ENCODE measurements at regions not wholly inside any gene's neighbourhood (a gene's known extent, or its start where the extent isn't known, plus 50 kb on each side); places are given as distances from the start of the nearest gene placed in this dataset.

DNA sequence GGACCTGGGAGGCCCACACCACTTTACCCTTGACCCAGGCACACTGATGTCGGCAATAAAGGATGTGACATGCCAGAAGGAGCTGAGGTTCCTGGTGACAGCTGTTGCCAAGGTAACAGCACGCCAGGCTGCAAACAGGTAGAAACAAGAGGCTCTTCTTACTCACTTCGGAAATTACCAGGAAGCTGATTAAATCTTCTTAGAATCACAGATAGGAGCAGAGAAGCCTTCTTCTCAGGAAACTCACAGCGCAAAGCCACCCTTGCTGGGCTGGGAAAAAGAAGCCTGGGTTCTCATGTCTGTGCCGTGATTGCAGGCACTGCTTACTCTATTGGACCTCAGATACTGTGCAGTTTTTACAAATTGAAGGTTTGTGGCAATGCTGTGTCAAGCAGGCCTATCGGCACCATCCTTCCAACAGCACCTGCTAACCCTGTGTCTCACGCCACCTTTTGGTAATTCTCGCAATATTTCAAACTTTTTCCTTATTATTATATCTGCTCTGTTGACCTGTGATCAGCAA is 61.0 kb upstream of the TAF1B start:
- ChIA-PET POLR2A (no interaction called here), CTCF (no interaction called here), RAD21 (ENCODE audit: low non-redundant PET in 1 of 2, low total read pairs in 2 of 2, uncharacterized antibody in 2 of 2, unreplicated experiment in 2 of 2) (no interaction called here)
- ATAC-seq (no peak), DNase-seq (ENCODE audit: low read depth, low spot score) (no peak)
- Histone ChIP-seq H3K9me2 (ENCODE audit: insufficient read depth) (no peaks in the 10 kb centered on the region), H3K79me2 (ENCODE audit: insufficient read depth, low read length) (no peaks in the 10 kb centered on the region), H3K4me3 (replicated peaks in 1 of 2; ENCODE audit: low read depth in 1 of 2, low read length in 2 of 2) (no peak overlapping the region), H3K9ac (ENCODE audit: low read length) (no peak overlapping the region), H3K4me1 (ENCODE audit: control insufficient read depth in 1 of 2, insufficient read depth in 2 of 2, low read length in 2 of 2) (no peaks in the 10 kb centered on the region), H3K27ac (ENCODE audit: low read depth, low read length) (no peak overlapping the region), H3K4me2 (ENCODE audit: low read length) (no peak overlapping the region), H2AFZ (ENCODE audit: low read depth, low read length, poor library complexity, severe bottlenecking) (no peak overlapping the region), H4K20me1 (ENCODE audit: insufficient read depth) (no peaks in the 10 kb centered on the region), H3K36me3 (ENCODE audit: control insufficient read depth in 1 of 2, insufficient read depth in 2 of 2, low read length in 2 of 2) (no peaks in the 10 kb centered on the region), H3K9me3 (ENCODE audit: control insufficient read depth in 1 of 2, insufficient read depth in 1 of 2, low read depth in 1 of 2, low read length in 2 of 2) (no peaks in the 10 kb centered on the region), H3K27me3 (ENCODE audit: insufficient read depth, low read length) (no peaks in the 10 kb centered on the region)
- intact Hi-C loops (cut with micrococcal nuclease) = no loop called here
- TF ChIP-seq, protein P1, sequence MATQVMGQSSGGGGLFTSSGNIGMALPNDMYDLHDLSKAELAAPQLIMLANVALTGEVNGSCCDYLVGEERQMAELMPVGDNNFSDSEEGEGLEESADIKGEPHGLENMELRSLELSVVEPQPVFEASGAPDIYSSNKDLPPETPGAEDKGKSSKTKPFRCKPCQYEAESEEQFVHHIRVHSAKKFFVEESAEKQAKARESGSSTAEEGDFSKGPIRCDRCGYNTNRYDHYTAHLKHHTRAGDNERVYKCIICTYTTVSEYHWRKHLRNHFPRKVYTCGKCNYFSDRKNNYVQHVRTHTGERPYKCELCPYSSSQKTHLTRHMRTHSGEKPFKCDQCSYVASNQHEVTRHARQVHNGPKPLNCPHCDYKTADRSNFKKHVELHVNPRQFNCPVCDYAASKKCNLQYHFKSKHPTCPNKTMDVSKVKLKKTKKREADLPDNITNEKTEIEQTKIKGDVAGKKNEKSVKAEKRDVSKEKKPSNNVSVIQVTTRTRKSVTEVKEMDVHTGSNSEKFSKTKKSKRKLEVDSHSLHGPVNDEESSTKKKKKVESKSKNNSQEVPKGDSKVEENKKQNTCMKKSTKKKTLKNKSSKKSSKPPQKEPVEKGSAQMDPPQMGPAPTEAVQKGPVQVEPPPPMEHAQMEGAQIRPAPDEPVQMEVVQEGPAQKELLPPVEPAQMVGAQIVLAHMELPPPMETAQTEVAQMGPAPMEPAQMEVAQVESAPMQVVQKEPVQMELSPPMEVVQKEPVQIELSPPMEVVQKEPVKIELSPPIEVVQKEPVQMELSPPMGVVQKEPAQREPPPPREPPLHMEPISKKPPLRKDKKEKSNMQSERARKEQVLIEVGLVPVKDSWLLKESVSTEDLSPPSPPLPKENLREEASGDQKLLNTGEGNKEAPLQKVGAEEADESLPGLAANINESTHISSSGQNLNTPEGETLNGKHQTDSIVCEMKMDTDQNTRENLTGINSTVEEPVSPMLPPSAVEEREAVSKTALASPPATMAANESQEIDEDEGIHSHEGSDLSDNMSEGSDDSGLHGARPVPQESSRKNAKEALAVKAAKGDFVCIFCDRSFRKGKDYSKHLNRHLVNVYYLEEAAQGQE (IDR thresholded peaks at IDR 0.05; ENCODE audit: low read depth) = no peak
- TF ChIP-seq RAD21 (IDR thresholded peaks at IDR 0.05; ENCODE audit: low read depth) (peak; percentile 66), FOSL1 (IDR thresholded peaks at IDR 0.05; ENCODE audit: low read depth) (no peak)
- no TSS peak for BruUV-seq (replicated peaks)

GRCh38 chr2:9789371-9789770 is 53.9 kb upstream of the TAF1B start:
- Histone ChIP-seq H3K9ac (ENCODE audit: low read length) (no peak overlapping the region), H3K27ac (ENCODE audit: low read depth, low read length) (no peak overlapping the region), H4K20me1 (ENCODE audit: insufficient read depth) (no peaks in the 10 kb centered on the region), H3K4me3 (replicated peaks in 1 of 2; ENCODE audit: low read depth in 1 of 2, low read length in 2 of 2) (no peak overlapping the region), H3K9me2 (ENCODE audit: insufficient read depth) (no peaks in the 10 kb centered on the region), H3K27me3 (ENCODE audit: insufficient read depth, low read length) (no peaks in the 10 kb centered on the region), H2AFZ (ENCODE audit: low read depth, low read length, poor library complexity, severe bottlenecking) (no peak overlapping the region), H3K4me2 (ENCODE audit: low read length) (no peak overlapping the region), H3K9me3 (ENCODE audit: control insufficient read depth in 1 of 2, insufficient read depth in 1 of 2, low read depth in 1 of 2, low read length in 2 of 2) (peaks cover 0 to 7% of the 10 kb centered on the region in 2 experiments; a peak in 1 of 4 replicates), H3K4me1 (ENCODE audit: control insufficient read depth in 1 of 2, insufficient read depth in 2 of 2, low read length in 2 of 2) (no peaks in the 10 kb centered on the region), H3K79me2 (ENCODE audit: insufficient read depth, low read length) (no peaks in the 10 kb centered on the region), H3K36me3 (ENCODE audit: control insufficient read depth in 1 of 2, insufficient read depth in 2 of 2, low read length in 2 of 2) (no peaks in the 10 kb centered on the region)
- ChIA-PET POLR2A (no interaction called here), RAD21 (ENCODE audit: low non-redundant PET in 1 of 2, low total read pairs in 2 of 2, uncharacterized antibody in 2 of 2, unreplicated experiment in 2 of 2) (no interaction called here), CTCF (no interaction called here)
- no peak for ATAC-seq
- DNase-seq (ENCODE audit: low read depth, low spot score) = no peak
- no TSS peak for BruUV-seq (replicated peaks)
- intact Hi-C loops (cut with micrococcal nuclease) = no loop called here
- TF ChIP-seq SRF (IDR thresholded peaks at IDR 0.05; ENCODE audit: low read depth) (no peak), CBX3 (IDR thresholded peaks at IDR 0.05; ENCODE audit: low read depth) (no peak), EGR1 (IDR thresholded peaks at IDR 0.05; ENCODE audit: low read depth) (no peak), EZH2phosphoT487 (IDR thresholded peaks at IDR 0.05; ENCODE audit: borderline replicate concordance) (no peak), SP1 (IDR thresholded peaks at IDR 0.05; ENCODE audit: low read depth) (no peak), POLR2AphosphoS5 (IDR thresholded peaks at IDR 0.05; ENCODE audit: low read depth, low read length) (no peak), TCF7L2 (IDR thresholded peaks at IDR 0.05; ENCODE audit: borderline replicate concordance, extremely low read depth, insufficient read depth, insufficient read length) (no peak), RAD21 (IDR thresholded peaks at IDR 0.05; ENCODE audit: low read depth) (no peak)
- TF ChIP-seq, protein P1 (IDR thresholded peaks at IDR 0.05; ENCODE audit: low read depth) = no peak
- TF ChIP-seq, protein P2, sequence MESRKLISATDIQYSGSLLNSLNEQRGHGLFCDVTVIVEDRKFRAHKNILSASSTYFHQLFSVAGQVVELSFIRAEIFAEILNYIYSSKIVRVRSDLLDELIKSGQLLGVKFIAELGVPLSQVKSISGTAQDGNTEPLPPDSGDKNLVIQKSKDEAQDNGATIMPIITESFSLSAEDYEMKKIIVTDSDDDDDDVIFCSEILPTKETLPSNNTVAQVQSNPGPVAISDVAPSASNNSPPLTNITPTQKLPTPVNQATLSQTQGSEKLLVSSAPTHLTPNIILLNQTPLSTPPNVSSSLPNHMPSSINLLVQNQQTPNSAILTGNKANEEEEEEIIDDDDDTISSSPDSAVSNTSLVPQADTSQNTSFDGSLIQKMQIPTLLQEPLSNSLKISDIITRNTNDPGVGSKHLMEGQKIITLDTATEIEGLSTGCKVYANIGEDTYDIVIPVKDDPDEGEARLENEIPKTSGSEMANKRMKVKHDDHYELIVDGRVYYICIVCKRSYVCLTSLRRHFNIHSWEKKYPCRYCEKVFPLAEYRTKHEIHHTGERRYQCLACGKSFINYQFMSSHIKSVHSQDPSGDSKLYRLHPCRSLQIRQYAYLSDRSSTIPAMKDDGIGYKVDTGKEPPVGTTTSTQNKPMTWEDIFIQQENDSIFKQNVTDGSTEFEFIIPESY (IDR thresholded peaks at IDR 0.05; ENCODE audit: extremely low read depth, insufficient replicate concordance, low read length) = no peak

All from HCT116 (cell line).